Loucy (cell line): ENCODE measurements at regions not wholly inside any gene's neighbourhood (a gene's known extent, or its start where the extent isn't known, plus 50 kb on each side); places are given as distances from the start of the nearest gene placed in this dataset.

ENCODE experiments used
- H2AFZ ChIP-seq: fragments of 200-600 bp; sonication (generic); 2 replicates; pipeline ENCODE4 v1.6.0; 2016; ENCODE audit warnings: antibody characterized with exemption, mild to moderate bottlenecking, low read length, moderate library complexity
- H3F3A ChIP-seq: fragments of 200-600 bp; 2 replicates; pipeline ENCODE4 v1.6.0; 2016; ENCODE audit warnings: antibody characterized with exemption, low read depth, mild to moderate bottlenecking
- H3K27me3 ChIP-seq: fragments of 200-600 bp; sonication (generic); 2 replicates; pipeline ENCODE4 v1.6.1; 2014; ENCODE audit warnings: low read length, mild to moderate bottlenecking; ENCODE audit not compliant: insufficient read depth, poor library complexity, severe bottlenecking
- H3K36me3 ChIP-seq: fragments of 200-600 bp; sonication (generic); 2 replicates; pipeline ENCODE4 v1.6.1; 2016; ENCODE audit warnings: low read length; ENCODE audit not compliant: insufficient read depth
- H3K4me1 ChIP-seq: fragments of 200-600 bp; sonication (generic); 2 replicates; pipeline ENCODE4 v1.5.1; 2014; ENCODE audit warnings: low read length, mild to moderate bottlenecking; ENCODE audit not compliant: insufficient read depth, poor library complexity, severe bottlenecking
- H3K4me2 ChIP-seq: fragments of 200-600 bp; sonication (generic); 2 replicates; pipeline ENCODE4 v1.6.0; 2014; ENCODE audit warnings: antibody characterized with exemption, low read length, low read depth, mild to moderate bottlenecking; ENCODE audit not compliant: poor library complexity, severe bottlenecking
- H3K4me3 ChIP-seq: fragments of 200-600 bp; sonication (generic); 2 replicates; pipeline ENCODE4 v1.5.1; 2014; ENCODE audit warnings: low read length, mild to moderate bottlenecking, mixed read lengths; ENCODE audit not compliant: poor library complexity, severe bottlenecking
- H3K79me2 ChIP-seq: fragments of 200-600 bp; sonication (generic); 2 replicates; pipeline ENCODE4 v1.6.1; 2014; ENCODE audit warnings: low read length; ENCODE audit not compliant: insufficient read depth
- H3K9ac ChIP-seq: fragments of 200-600 bp; sonication (generic); 2 replicates; pipeline ENCODE4 v1.6.0; 2014; ENCODE audit warnings: mild to moderate bottlenecking, low read depth, low read length, moderate library complexity; ENCODE audit not compliant: poor library complexity, severe bottlenecking
- H3K9me2 ChIP-seq: fragments of 200-600 bp; sonication (generic); replicated peaks from 2 replicates; pipeline ENCODE4 v1.6.1; 2016; ENCODE audit warnings: low read depth, low read length, mixed read lengths
- H3K9me3 ChIP-seq: fragments of 200-600 bp; sonication (generic); 2 replicates; pipeline ENCODE4 v1.6.1; 2014; ENCODE audit warnings: mild to moderate bottlenecking, antibody characterized with exemption, low read length, low read depth; ENCODE audit not compliant: insufficient read depth
- H4K20me1 ChIP-seq: fragments of 200-600 bp; sonication (generic); 2 replicates; pipeline ENCODE4 v1.6.0; 2014; ENCODE audit warnings: antibody characterized with exemption, low read length, mild to moderate bottlenecking; ENCODE audit not compliant: insufficient read depth, poor library complexity, severe bottlenecking
- EZH2phosphoT487 ChIP-seq: fragments of 200-600 bp; IDR thresholded peaks from 2 replicates; pipeline ENCODE4 v1.6.1; 2018; ENCODE audit warnings: antibody characterized with exemption, mild to moderate bottlenecking, moderate library complexity, borderline replicate concordance
- TF ChIP-seq, protein P1 (sequence below): fragments of 200-600 bp; sonication (generic); conservative IDR thresholded peaks from 2 replicates; pipeline ENCODE4 v1.5.1; 2014; ENCODE audit warnings: mild to moderate bottlenecking, antibody characterized with exemption, low read length

DNA sequence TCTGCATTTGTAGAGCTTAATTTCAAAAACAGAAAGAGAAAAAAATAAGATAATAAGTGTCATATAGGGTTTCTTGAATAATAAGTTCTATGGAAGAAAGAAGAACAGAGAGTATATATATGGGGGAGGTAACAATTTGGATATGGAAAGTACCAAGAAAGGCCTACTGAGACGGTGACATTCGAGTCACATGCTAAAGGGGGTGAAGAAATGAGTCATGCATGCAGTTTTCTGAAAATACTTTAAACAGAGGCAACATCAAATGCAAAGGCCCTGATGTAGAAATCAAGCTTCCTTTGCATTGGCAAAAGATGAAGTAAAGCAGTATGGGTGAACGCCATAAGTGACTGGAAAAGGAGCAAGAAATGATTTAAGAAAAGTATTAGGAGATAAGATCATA lies 371.6 kb upstream of the ZNF385D start:
- H3K79me2 ChIP-seq: no peaks in the 10 kb centered on the region
- H3K4me2 ChIP-seq: no peak overlapping the region
- H3K36me3 ChIP-seq: no peaks in the 10 kb centered on the region
- no peaks in the 10 kb centered on the region for H4K20me1 ChIP-seq
- H3K9ac ChIP-seq: no peak overlapping the region
- no peaks in the 10 kb centered on the region for H3K9me3 ChIP-seq
- H2AFZ ChIP-seq: no peak overlapping the region
- no peak overlapping the region for H3K4me3 ChIP-seq
- TF ChIP-seq EZH2phosphoT487: no peak
- TF ChIP-seq, protein P1, sequence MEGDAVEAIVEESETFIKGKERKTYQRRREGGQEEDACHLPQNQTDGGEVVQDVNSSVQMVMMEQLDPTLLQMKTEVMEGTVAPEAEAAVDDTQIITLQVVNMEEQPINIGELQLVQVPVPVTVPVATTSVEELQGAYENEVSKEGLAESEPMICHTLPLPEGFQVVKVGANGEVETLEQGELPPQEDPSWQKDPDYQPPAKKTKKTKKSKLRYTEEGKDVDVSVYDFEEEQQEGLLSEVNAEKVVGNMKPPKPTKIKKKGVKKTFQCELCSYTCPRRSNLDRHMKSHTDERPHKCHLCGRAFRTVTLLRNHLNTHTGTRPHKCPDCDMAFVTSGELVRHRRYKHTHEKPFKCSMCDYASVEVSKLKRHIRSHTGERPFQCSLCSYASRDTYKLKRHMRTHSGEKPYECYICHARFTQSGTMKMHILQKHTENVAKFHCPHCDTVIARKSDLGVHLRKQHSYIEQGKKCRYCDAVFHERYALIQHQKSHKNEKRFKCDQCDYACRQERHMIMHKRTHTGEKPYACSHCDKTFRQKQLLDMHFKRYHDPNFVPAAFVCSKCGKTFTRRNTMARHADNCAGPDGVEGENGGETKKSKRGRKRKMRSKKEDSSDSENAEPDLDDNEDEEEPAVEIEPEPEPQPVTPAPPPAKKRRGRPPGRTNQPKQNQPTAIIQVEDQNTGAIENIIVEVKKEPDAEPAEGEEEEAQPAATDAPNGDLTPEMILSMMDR: no peak
- no peaks in the 10 kb centered on the region for H3K4me1 ChIP-seq
- no peaks in the 10 kb centered on the region for H3K27me3 ChIP-seq
- no peaks in the 10 kb centered on the region for H3K9me2 ChIP-seq
- no peaks in the 10 kb centered on the region for H3F3A ChIP-seq

DNA sequence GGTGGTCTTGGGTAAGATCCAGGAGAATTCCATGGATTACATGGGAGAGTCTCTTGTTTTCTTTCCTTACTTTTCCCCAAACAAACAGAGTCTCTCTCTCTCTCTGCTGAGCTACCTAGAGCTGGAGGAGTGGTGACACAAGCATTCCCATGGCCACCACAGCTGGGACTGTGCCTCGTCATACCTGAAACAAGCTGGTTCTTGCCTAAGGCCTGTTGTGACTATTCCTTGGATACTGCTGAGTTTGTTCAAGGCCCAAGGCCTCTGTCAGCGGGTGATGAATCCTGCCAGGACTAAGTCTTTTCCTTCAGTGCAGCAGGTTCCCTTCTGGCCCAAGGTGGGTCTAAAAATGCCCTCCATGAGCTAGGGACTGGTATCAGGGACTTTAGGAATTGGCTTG lies 378.1 kb upstream of the ZNF385D start:
- TF ChIP-seq, protein P1: no peak
- TF ChIP-seq EZH2phosphoT487: no peak
- Histone ChIP-seq H3K4me2 (no peak overlapping the region), H2AFZ (no peak overlapping the region), H3K9me2 (no peaks in the 10 kb centered on the region), H3K36me3 (no peaks in the 10 kb centered on the region), H3K27me3 (no peaks in the 10 kb centered on the region), H3K79me2 (no peaks in the 10 kb centered on the region), H3F3A (no peaks in the 10 kb centered on the region), H3K4me1 (no peaks in the 10 kb centered on the region), H4K20me1 (no peaks in the 10 kb centered on the region), H3K9ac (no peak overlapping the region), H3K9me3 (no peaks in the 10 kb centered on the region), H3K4me3 (no peak overlapping the region)

DNA sequence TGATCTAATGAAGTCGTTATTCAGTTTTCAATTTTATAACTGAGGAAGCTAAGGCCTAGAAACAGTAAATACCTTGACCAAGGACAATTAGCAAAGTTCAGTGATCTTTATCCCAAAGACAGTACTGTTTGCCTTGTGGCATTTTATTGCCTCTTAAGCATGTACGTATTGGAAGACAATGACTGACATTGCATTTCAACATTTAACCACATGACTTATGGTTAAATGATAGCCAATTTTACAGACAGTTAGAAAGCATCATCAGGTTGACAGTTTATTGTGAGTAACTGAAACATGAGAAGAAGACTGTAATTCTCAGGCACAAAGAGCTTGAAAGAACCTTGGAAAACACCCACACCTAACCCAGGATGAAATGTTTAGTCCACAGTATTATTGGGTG lies 390.8 kb upstream of the ZNF385D start:
- no peaks in the 10 kb centered on the region for H3K27me3 ChIP-seq
- no peaks in the 10 kb centered on the region for H3K9me2 ChIP-seq
- no peaks in the 10 kb centered on the region for H3K9me3 ChIP-seq
- H3K79me2 ChIP-seq: no peaks in the 10 kb centered on the region
- H3K4me3 ChIP-seq: no peak overlapping the region
- no peak overlapping the region for H2AFZ ChIP-seq
- no peaks in the 10 kb centered on the region for H3K4me1 ChIP-seq
- TF ChIP-seq, protein P1: no peak
- no peak for TF ChIP-seq EZH2phosphoT487
- no peaks in the 10 kb centered on the region for H3F3A ChIP-seq
- H3K9ac ChIP-seq: no peak overlapping the region
- no peaks in the 10 kb centered on the region for H4K20me1 ChIP-seq
- H3K36me3 ChIP-seq: no peaks in the 10 kb centered on the region
- H3K4me2 ChIP-seq: no peak overlapping the region
